ENCODE measurements at regions not wholly inside any gene's neighbourhood (a gene's known extent, or its start where the extent isn't known, plus 50 kb on each side); places are given as distances from the start of the nearest gene placed in this dataset.
"Not testable (repeated sequence)": the region's sequence is repeated elsewhere in the genome, so short reads cannot be mapped to it uniquely, and the experiment has no call there.

DNA sequence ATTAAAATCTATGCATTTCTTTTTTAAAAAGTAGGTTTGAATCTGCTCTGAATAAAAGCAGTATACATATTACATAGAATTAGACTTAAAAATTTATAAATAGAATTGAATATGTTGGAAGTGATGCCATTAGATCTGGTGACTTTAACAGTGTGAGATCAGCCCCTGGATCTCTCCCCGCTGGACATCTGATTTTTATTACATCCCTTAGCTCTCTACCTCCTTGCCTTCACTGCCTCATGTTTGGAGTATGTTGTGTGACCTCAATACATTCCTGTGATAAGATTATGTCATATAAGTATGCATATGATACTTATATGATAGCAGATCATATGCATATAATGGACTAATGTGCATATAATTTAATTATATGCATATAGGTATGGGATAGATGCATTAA lies 643.4 kb upstream of the NR2F2 start:
- DNase-seq = no peak

DNA sequence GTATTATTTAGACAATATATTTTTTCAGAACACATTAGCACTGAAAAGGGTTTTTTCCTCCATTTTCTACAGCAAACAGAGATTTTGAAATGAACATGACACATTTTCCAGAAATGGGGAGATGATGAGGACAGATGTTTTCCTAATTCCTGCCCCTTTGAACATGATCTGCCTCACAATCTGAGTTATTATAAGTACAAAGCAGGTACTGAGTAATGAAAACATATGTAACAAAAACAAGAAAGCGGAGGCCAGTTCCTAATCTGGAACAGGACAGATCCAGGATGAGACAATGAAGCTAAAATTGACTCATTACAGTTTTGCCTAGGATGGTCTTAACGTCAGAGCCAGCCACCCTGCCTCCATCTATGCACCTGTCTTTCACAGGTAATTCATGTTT lies 642.8 kb upstream of the NR2F2 start:
- DNase-seq = no peak

DNA sequence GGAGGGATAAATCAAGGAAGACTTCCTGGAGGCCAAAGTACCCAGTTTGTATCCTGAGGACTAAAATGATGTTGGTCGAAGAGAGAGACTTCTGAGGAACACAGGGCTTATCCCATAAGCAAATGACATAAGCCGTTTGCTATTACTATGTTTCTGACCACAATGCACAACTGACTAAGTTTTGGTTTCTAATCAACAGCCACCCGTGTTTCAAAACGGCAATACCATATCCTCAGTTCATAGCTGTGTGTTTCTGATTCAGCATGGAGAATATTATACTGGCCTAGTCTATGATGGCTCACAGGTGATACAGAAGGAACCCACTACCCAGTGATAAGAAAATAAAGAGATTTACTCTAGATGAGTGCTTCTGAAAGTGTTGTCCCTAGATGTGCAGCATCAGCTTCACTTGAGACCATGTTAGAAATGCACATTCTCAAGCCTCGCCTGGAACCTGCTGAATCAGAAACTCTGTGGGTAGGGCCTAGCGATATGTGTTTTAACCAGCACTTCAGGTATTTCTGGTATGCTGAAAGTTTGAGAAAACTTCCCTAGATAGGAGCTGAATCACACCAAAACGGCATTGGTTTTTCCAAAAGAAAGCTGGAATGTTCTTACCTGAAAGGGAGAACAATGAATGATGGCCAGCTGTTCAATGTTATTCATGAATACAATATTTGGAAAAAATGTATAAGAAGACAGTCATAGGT lies 639.7 kb upstream of the NR2F2 start:
- DNase-seq = no peak

DNA sequence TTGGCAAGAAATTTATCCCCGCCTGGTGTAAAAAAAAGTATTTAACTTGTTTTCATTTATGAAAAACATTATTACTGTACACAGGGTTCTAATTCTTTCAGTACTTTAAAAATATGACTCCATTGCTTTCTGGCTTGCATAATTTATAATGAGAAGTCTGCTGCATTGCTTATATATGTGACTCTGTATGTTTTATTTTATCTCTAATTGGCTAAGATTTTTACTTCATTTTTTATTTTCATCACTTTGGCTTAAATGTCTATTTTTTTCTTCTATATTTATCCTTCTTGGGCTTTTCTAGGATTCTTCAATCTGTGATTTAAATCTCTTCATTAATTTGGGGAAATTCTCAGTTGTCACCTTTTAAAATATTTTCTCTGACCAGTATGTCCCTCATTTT lies 636.6 kb upstream of the NR2F2 start:
- DNase-seq = no peak

DNA sequence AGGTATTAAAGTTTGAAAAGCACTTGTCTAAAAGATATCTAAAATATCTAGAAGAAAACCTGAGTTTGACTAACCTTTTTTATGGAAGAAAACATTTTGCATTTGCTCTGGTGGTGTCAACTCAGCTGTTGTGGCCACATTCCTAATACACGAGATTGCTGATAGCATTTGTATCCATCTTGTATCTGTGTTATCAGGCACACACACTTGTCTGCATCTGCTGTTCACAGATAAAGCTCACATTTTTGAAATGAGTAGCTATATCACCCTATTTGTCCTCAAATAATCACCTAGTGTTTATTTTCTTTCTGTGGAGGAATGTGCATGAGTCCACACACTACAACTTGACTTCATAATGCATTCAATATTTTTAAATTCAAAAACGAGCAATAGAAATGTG lies 632.3 kb upstream of the NR2F2 start:
- no peak for DNase-seq

DNA sequence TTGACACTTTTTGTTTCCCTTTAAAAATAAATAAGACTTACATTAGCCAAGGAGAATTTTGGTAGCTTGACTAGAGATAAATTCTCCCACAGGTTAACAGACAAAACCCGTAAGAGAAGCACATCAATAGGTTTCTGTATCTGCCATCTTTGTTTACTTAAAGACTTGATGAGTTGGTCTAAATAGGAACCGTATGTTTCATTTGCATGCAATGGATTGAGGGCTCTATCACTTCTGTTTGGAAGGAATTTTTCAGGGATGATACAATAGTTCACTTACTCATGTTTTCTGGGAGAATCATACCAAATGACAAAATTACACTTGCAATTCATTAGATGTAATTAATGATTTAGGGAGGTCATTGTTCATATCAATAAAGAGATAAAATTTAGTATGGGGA lies 631.5 kb upstream of the NR2F2 start:
- DNase-seq = no peak

DNA sequence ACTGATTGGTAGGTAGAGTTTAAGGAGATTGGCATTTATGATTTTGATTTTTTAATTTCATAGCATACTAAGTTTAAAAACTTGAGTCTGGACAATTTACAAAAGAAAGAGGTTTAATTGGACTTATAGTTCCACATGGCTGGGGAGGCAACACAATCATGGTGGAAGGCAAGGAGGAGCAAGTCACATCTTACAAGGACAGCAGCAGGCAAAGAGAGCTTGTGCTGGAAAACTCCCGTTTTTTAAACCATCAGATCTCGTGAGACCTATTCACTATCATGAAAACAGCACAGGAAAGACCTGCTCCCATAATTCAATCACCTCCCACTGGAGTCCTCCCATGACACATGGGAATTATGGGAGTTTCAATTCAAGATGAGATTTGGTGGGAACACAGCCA lies 630.9 kb upstream of the NR2F2 start:
- DNase-seq = no peak

DNA sequence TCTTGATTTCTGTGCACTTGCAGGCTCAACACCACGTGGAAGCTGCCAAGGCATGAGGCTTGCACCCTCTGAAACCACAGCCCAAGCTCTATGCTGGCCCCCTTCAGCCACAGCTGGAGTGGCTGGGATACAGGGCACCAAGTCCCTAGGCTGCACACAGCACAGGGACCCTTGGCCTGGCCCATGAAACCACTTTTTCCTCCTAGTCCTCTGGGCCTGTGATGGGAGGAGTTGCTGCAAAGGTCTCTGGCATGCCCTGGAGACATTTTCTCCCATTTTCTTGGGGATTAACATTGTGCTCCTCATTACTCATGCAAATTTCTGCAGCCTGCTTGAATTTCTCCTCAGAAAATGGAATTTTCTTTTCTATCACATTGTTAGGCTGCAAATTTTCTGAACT lies 629.8 kb upstream of the NR2F2 start:
- DNase-seq = not testable (repeated sequence)

DNA sequence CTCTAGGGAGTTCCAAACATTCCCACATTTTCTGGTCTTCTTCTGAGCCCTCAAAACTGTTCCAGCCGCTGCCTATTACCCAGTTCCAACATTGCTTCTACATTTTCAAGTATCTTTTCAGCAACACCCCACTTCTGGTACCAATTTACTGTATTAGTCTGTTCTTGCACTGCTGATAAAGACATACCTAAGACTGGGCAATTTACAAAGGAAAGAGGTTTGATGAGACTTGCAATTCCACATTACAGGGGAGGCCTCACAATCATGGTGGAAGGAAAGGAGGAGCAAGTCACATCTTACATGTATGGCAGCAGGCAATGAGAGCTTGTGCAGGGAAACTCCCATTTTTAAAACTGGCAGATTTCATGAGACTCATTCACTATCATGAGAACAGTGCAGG lies 629.1 kb upstream of the NR2F2 start:
- no peak for DNase-seq

DNA sequence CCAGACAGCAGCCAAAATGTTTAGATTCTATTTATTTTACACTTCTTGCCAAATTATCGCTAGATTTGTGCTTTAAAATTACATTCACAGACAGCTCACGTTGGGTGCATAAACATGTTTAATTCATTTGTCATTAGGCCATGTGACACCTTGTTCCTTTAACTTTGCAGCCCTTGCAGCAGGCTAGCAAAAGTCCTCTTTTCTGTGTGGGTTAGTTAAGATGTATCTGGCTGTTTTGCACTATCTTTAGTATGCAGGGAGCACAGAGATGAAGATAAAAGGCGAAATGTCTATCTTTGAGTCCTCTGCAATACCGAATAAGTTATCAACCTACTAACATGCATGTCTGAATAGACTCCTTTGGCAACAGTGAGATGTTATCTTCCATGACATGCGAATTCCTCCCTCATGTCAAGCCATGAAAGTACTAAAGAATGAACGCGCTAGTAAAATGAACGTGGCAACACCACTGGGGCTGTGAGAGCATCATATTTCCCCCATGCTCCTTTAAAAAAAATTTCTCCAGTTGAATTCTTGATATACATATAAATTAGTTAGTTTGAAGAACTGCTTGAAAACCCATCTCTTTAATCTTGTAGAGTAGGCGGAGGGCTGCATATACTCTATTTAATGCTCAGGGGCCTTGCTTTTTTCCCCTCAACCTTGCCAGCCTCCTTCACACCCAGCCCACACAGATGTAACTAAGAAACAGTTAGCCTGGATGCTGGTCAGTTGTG lies 620.4 kb upstream of the NR2F2 start:
- DNase-seq = no peak

DNA sequence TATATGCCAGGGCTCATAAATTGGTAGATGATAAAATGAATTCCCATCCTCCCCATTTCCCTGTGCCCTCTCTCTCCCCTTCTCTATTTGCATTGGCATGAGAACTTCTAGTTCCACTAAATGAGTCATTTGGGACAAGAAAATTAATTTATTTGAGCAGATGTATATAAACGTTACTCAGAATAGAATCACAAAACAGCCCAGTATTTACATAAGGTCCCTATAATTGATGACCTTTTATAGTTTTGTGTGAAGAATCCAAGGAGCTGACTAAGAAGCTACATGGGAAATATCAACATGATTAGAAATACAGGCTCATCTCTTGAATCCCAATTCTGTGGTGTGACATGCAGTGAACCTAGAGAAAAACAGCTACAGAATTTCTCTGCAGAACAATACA lies 617.7 kb upstream of the NR2F2 start:
- DNase-seq = no peak

DNA sequence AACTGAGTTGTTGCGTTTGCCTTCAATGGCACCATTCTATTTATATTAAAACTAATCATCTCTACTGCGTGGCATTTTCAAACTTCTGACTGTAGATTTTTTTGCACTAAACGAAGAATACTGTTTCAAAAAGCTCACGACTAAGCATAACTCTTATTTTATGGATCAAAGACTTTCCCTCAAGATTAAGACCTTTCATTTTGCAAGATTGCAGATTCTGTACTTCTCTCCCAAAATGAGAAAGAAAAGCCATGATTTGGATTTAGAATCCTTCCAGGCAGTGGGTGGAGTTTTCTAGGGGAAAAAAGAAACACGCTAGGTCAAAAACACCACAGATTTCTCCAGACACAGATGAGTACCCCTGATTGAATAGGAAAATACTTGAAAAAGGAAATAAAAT lies 617.2 kb upstream of the NR2F2 start:
- no peak for DNase-seq

DNA sequence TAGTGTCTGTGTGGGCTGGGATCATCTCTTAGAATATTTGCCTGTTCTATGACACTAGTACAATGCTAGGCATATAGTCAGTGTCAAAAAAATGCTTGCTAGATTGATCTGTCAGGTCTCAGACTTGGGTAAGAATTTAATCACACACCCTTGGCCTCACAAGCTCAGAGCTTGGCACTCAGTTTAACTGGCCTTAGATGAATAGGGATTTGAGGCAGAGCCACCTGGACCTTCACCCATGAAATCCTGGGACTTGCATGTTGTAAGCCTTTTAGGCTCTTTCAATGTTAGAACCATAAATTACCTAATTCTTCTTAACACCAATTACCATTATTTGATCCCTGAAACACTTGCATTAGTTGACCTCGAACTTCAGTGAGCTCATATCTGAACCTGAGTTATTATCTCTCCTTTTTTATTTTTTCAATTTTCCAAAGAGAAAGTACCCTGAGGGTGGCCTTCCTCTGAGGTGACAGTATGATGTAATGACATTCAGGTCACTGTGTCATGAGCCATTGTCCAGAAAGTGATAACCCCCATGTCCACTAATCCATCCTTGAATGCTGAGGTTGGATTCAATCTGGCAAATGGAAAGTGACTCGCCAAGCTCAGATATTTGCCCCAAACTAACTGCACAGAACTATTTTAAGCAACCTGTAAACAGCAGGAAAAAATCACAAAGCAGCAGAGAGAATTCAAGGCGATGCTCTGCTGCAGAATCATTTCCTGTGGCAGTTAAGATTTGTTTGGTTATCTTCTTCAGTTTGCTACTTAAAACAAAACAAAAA lies 615.2 kb upstream of the NR2F2 start:
- DNase-seq = no peak

DNA sequence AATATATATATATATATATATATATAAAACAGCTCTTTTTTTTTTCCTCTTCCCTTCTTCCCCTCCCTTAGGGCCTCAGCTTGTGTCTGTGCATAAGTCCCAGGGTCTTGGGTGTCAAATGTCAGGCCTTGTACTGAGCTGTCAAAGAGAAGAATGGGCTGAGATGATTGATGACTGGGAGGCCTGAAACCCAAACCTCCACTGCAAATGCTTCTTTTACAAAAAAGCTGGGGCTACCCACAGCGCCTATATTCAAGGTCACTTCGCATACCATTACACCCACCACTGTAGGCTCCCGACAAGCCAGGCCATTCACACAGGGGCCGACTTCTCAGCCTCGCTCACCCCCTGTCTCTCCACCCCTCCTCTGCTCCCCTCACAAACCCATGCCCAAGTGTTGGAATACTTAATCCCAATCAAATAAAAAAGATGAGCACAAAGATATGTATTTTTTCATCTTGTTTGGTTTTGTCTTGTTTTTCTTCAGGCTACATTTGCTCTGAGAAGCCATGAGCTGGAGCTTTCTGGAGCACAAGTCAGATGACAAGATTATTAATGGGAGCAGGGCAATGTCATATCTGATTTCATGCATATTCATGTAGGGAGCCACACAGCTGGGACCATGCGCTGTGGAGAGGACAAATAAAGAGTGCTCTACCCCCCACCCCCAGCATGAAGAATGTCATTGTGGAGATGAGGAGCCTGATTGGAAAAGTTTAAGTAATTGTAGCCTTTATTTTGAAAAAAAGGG lies 614.4 kb upstream of the NR2F2 start:
- DNase-seq = no peak

DNA sequence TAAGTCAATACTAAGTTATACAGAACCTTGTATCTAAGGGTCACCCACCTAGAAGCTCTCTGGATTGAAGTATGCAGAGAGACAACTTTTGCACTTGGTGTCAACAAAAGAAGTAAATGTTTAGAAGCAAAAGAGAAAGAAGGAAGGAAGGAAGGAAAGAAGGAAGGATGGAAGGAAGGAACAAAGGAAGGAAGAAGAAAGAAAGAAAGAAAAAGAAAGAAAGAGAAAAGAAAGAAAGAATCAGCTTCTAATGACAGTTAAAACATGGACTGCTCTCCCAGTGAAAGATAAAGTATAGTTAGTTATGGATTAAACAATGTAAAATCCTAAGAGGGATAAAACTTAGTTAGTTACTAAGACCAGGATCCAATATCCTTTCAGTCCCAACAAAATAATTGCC lies 613.8 kb upstream of the NR2F2 start:
- no peak for DNase-seq

DNA sequence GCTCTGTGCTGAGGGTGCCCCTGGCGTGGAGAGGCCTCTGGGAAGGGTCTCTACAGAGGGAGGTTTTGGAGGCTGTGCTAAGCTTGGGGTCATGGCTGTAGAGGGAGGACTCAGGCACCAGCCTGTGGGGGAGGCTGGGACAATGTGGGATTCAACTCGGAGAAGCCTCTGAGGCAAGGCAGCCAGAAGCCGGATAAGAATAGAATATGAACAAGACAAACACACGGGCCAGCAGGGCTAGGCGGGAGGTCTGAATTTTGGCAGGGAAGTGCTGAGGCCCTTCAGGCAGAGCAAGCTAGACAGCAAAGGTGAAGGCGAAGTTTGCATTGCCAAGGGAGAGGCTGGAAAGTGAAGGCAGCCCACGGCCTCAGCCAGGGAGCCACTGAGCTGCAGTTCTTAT lies 612.1 kb upstream of the NR2F2 start:
- no peak for DNase-seq

DNA sequence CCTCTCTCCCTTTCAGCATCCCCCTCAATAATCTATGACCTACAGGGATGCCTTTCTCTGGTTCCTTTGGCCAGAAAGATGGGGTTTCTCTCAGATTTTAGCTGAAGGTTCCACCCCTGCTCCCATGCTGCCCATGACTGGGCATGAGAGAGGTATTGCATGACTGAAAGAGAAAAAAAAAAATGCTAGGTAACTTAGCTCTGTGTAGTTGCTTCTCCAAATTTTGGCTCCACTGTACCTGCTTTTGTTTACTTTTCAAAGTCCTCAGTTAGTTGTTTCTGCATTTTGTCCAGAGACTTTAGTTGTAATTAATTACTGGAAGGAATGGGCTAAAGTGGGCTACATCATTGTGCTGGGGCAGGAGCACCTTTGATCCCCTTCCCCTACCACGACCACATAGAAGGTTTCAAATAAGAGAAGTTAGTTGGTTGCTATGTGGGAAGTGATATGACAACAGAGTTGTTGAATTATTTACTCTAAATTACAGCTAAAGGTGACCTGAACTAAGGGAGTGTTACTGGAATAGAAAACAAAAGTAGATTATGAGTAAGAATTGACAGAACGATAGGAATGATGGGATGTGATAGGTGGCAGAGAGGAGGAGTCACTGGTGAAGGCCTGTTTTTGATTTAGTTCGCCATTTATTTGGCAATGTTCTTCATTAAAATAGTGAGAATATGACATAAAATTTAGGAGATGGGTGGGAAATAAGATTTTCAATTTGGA lies 605.4 kb upstream of the NR2F2 start:
- no peak for DNase-seq

DNA sequence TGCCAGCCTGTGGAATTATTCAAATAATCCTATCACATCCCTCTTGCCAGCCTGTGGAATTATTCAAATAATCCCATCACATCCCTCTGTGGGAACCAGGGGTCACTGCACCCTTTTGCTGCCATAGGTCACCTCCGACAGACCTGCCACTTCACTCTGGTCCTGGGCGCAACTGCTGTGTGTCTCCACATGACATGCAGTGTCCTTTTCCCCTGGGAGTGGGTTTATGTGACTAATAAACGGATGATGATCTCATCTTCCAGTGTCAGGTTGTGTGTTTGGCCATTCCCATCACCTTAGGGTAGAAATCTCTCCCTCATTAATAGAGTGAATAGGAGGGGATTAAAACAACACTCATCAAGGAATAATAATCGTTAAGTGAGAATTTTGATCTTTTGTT lies 603.6 kb upstream of the NR2F2 start:
- DNase-seq = no peak

DNA sequence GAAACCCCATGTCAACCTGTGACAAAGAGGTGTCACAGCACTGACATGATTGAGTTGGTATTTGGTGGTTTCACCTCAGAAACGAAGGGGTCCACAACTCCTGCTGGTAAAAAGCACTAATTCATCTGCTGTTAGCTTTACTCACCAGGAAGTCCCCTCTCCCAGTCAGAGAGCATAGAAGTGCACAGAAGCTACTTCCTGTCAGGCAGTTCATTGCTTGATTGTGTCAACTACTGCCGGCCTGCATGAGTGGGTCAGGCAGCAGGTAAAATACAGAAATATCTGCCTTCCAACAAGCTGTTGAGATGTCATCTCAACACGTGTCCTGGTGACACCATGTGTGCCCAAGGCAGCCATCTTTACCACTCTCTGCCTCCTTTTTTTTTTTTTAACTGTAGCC lies 596.6 kb upstream of the NR2F2 start:
- DNase-seq = no peak

DNA sequence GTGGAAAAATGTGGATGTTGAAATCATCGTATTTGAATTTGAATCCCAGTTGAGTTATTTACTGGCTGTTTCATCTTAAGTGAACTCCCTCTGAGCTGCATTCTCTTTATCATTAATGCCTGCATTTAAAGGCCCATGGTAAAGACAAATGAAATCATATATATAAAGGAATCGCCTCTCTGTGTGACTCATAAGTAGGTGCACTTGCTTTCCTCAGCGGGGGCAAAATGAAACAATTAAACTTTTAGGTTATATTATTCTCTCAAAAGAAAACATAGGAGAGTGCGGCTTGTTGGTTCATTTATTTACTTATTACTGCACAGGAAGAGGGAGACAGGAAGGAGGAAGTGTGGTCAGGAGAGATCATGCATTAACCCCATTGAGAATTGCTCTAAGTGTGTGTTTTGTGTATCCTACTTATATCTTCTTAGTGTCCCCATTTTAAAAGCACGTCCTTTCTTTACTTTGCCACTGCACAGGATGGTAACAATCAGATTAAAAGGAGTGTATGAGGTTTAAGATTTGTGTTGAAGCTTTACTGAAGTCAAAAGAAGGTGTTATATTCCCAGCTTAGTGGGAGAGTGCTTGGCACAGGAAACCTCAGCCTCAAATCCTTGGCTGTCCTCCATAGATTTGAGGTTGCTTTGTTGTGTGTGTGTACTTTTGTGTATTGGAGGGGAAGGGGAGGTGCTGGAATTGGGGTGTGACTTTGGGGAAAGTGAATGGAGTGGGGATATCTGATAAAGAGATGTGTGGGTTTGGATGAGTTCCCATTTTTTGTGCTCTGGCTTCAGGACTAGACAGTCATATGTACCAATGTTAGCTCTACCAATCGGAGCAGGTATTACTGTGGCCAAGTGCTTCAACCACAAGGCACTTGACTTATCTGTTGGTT lies 595.8 kb upstream of the NR2F2 start:
- DNase-seq = no peak

DNA sequence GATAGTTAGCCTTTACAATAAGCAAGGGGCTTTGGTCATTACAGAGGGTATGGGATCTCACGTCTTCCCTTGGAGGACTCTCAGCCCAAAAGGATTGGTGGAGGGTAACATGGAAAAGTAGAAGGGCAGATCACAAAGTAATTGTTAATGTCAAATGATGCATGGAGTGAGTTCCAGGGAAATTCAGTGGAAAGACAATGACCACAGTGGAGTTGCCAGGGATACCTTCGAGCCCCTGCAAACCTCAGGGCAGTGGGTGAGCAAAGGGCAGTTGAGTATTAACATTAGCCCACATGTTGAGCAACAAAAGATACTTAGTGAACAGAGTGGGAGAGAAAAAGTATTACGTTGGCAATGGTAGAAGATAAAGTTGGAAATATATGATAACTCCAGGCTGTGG lies 593.4 kb upstream of the NR2F2 start:
- no peak for DNase-seq

DNA sequence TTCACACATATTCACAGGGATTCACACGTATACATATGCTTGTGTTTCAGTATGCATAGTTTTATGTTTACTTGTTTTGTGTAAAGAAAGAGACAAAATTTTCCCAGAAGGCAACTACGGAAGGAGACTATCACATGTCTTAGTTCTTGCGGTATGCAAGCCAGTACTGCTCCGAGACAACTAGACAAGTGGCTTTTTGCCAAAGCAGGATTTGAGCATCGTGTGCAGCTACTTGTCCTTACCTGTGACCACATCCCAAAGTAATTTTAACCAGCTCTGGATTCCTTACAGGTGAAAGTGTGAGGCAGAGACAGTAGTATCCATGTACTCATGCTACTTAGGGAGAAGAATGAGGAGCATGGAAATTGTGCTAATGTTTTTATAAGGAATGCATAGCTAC lies 591.4 kb upstream of the NR2F2 start:
- DNase-seq = no peak
